ENCODE measurements at regions not wholly inside any gene's neighbourhood (a gene's known extent, or its start where the extent isn't known, plus 50 kb on each side); places are given as distances from the start of the nearest gene placed in this dataset.

DNA sequence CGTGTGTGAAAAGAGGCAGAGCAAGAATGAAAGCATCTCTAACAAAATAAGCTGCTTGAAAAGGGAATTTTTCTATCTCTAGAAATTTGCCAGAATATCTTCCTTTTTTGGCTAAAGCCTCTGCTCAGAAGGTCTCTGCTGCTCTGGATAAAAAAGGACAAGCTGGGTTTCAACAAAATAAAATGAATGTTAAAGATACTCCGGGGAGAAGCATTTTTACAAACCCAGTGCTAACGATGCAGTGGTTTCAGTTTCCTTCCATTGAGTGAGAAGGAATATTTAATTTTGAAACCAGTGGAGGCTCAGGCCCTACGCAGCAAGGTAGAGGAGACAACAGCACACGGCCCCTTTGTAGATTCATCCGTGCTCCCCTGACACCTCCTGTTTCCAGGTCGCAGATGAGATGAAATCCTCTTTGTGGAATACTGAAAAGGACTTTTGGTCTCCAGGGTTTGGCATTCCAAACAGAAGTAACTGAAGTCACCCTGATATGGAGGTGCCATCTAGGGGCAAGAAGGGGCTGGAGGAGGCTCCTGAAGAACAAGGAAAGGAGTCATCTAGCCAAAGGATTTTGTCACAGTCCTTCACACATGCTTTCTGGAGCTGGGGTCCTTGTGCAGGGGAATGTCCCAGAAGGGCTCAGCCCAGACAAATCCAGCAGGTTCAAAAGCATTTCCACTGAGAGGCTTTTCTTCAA lies 65.7 kb upstream of the SYT6 start:
- DNase-seq: no peak

DNA sequence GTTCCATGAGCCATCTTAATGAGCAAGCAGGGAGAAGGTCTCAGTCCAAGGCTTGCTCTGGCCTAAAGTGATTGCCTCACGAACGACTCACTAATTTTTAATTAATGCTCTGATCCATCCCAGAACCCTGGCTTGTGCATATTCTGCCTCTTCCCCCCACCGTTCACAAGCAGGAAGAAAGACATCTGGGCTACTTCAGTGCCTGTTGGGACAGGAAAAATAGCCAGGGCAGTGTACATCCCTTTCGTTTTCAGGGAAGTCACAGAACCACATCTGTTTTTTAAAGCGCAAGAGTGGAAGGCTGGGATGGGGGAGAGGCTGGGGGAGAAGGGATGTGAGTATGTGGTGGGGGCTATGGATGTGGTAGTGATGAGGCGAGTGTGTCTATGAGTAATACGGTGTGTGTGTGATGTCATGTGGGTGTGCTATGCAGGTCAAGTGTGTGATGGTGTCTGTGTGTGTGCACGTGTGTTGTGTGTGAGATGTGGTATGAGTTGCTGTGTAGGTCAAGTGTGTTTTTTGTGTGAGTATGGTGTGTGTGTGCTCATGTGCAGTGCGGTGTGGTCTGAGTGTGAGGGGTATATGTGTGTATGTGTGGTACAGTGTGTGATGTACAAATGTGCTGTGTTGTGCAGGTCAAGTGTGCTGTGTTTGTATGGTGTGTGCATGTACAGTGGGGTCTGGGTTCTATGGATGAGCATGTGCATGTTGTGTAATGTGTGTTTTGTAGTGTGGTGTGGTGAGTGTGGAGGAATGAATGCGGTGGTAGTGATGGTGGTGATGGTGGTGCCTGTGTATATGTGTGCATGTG lies 64.9 kb upstream of the SYT6 start:
- no peak for DNase-seq

DNA sequence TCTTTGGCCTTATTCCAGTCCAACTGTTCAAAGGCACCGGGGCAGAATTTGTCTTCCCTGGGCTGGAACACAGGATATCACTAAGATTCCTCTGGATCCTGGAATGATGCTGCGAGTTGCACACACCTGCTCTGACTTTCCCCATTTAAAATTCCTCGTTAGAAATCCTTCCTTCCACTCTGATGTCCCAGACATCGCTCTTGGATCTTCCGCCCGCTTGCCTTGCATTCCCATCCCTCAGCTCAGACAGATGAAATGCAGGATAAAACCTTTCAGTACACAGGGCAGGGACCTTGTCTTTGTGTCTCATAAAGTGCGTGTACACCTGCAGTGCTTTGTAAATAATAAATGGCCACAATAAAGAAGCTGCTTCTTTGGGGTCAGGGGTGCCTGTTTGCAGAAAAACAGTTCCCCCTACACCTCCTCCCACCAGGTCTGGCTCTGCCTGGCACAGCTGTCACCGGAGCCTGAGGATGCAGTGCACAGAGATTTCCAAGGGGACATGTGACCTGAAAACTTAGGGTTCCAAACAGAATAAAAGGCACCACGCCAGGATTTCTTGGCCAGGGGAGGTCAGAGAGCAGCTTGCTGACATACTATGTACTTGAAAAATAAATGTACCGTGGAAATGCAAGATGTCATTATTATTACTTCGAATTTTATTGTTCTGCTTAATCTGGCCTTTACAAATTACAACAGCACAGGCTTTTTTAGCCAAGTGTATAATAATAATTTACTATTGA lies 62.9 kb upstream of the SYT6 start:
- DNase-seq: no peak

GRCh38 chr1:114215436-114215835 lies 61.8 kb upstream of the SYT6 start:
- no peak for DNase-seq

DNA sequence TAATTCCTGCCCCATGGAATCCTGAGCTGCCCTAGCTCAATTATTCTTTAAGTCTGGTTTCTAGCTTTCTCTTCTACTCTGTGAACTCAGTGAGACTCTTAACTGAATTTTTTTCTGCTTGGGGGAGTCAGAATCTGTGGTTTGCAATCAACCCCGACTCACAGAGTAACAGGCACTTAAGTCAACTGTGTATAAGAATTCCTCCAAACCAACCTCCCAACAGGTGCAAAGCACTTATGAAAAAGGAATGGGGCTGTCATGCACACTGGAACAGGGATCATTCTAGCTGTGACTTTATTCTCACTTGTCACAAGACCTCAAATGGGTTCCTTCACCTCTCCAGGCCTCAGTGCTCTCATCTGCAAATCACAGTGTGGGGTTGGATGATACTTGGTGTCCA lies 60.3 kb upstream of the SYT6 start:
- no peak for DNase-seq

- no peak for DNase-seq
Observed at GRCh38 chr1:114209971-114210370, 56.3 kb upstream of the SYT6 start.

- DNase-seq: no peak
Observed at GRCh38 chr1:114208714-114209113, 55.0 kb upstream of the SYT6 start.

- DNase-seq: no peak
Observed at GRCh38 chr1:114208106-114208505, 54.4 kb upstream of the SYT6 start.

- DNase-seq: no peak
Observed at GRCh38 chr1:114207635-114208034, 54.0 kb upstream of the SYT6 start.

DNA sequence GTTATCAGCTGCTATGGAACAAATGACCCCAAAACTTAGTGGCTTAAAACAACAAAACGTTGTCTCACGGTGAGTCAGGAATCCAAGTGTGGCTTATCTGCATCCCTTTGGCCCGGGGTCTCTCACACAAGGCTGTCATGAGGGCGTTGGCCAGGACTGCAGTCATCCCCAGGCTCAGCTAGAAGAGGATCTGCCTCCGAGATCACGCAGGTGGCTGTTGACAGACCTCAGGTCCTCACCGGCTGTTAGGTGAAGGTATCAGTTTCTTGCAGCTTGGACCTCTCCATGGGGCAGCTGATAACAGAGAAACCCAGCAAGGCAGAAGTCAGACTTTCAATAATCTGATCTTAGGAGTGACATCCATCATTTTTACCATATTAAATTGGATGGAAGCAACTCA lies 52.7 kb upstream of the SYT6 start:
- no peak for DNase-seq

GRCh38 chr1:114203595-114204128 lies 50.0 kb upstream of the SYT6 start:
- no peak for DNase-seq
